NCI-H2107 treated with DMSO at 0.1 percent for 48 hours (cell line): ENCODE measurements at regions not wholly inside any gene's neighbourhood (a gene's known extent, or its start where the extent isn't known, plus 50 kb on each side); places are given as distances from the start of the nearest gene placed in this dataset.
"Not testable (repeated sequence)": the region's sequence is repeated elsewhere in the genome, so short reads cannot be mapped to it uniquely, and the experiment has no call there.

Experiments used
- DNase-seq: peaks from one replicate; lab custom pipeline; 2025; ENCODE audit not compliant: unreplicated experiment; lab: John Stamatoyannopoulos, UW

DNA sequence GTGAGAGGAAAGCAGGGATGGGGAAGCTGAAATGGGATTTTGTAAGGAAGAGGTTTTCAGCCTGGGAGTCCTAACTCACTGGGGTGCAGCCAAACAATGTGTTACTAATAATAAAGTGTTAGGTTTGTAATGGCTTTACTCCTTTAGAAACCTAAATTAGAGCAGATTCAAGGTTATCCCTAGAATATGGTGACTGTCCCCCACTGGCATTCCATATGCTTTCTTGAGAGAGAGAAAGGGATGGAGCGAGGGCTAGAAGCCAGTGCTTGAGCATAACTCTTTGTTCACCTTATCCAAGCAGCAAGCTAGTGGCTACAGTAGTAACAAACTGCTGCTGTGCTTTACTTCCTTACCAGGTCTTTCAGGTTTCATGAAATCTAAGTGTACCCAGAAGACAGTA is 249.1 kb upstream of the PGRMC2 start:
- DNase-seq, result no peak

DNA sequence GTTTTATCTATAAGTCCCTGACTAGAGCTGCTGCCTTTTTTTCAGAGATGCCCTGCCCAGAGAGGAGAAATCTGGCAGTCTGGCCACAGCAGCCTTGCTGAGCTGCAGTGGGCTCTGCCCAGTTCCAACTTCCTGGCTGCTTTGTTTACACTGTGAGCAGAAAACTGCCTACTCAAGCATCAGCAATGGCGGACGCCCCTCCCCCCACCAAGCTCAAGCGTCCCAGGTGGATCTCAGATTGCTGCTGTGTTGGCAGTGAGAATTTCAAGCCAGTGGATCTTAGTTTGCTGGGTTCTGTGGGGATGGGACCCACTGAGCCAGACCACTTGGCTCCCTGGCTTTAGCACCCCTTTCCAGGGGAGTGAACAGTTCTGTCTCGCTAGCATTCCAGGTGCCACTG is 247.9 kb upstream of the PGRMC2 start:
- DNase-seq, result not testable (repeated sequence)

DNA sequence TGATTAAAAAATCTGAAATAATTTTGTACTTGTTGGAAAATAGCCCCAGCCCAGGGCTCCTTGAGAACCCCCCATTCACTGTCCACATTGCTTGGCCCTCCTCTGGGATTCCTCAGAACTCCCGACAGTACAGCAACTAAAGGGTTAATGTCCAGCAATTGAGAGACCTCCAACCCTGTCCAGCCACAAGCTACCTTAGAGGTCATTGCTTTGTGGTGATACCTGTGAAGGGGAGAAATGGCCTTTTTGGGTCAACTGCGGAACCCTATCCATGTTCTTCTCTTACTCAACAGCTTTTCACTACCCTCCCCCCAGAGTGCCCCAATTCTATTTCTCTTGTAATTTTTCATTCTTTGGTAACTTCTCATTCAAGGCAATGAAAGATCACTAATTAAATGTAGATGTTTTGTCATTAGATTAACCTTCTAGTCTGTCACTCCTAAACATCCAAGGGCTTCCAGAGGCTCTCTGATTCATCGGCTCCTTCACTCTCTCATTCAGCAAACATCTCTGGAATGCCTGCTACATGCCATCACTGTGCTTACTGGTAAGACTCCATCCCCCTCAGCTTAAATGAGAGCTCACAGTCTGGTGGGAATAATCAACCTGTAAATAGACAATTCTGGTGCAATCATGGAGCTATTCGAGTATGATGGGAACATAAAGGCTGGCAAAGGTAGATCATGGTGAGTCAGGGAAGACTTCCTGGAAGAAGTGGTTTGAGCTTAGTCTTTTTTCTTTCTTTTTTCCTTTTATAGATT is 241.4 kb upstream of the PGRMC2 start:
- DNase-seq, result no peak

DNA sequence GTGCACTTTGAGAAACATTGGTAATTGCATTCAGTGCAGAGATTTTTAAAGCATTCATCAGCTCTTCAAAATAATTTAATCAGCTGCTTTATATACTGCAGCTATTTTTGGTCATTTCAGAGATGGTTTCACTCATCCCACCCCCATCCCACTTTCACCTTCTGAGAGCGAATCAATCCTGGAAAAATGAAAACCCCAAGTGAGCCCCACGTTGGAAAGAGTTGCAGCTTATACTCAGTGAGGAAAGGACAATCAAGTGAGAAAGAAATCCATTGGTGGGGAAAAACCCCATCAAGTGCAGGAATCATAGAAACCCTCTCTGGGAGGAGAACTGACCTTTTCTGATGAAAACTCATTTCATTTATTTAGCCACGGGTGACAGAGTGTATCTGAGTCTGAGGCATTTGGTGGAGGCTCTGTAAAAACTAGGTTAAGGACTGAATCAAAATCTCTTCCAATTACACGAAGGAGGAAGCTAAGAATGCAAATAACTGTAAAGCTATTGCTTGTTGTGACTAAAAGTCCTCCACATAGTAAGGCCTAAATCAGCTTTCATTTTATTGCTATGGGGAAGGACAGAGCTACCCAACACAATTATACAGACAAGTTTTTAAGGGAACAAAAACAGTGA is 240.4 kb upstream of the PGRMC2 start:
- no peak for DNase-seq

DNA sequence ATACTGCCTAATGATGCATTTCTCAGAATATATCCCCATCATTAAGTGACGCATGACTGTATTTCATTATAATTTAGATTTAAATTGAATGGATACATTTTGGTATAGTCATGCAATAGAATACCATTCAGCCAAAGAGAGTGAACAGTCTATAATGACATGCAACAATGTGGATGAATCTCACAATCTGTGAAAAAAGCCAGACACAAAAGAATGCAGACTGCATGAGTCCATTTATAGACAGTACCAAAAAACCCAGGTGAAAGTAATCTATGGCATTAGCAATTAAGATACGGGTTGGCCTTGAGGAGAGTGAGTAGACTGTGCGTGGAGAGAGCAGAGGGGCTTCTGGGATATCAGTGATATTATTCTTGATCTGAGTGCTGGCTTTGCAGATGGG is 239.7 kb upstream of the PGRMC2 start:
- no peak for DNase-seq

DNA sequence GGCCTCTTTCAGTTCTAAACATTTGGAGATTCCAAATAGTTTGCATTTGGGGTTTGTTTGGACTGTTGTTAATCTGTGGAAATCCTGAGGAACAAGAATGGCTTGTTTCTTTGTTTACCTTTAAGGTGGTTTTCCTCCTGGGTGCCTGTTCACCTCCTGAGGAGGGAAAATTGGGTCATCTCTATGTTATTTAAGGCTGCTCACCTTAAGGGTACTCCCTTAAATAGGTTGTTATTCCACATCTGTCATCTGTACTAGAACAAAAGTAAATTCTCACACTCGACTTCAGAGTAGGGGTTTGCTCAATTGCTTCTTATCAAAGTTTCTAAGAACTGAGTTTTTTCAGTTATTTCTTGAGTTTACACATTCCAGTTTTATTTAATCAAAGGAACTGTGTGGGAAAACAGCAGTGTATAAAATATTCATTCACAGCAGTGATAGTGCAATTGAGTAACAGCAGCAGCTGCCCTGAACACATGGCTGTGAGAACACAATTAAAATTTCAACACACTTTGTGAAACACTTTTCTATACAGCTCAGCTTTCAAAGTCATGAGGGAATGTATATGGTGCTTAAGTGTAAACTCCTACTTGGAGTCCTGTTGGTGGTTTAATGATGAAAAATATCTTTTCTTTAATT is 238.5 kb upstream of the PGRMC2 start:
- no peak for DNase-seq

DNA sequence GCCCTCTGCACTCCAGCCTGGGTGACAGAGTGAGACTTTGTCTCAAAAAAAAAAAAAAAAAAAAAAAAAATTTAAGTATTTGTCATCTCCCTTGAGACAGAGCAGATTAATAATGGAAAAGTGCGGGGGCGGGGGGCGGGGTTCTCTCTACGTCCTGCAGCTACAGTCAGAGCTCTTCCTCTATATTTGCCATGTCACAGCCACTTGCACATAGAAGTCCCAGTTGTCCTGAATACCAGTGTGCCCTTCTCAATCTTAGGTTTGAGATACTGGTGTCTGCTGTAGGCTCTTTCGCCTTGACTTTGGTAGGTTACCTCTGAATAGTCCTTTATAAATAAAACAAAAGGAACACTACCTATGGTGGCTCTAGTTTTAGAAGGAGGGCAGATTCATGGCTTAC is 237.8 kb upstream of the PGRMC2 start:
- no peak for DNase-seq

DNA sequence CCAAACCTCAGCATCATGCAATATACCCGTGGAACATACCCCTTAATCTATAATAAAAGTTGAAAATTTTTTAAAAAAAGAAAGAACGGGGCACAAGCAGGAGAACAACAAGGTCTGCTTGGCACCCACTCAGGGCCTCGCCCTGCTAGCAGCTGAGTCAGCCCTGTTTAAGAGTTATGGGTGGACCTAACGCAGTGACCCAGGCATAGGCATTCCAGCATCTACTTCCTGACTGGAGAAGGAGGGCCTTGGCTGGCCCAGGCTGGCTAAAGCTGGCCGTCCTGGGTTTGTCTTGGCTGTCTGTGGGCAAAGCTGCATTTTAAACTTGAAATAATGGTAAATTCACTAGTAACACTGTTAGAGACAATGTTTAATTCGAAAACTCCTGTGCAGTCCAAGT is 236.7 kb upstream of the PGRMC2 start:
- no peak for DNase-seq

DNA sequence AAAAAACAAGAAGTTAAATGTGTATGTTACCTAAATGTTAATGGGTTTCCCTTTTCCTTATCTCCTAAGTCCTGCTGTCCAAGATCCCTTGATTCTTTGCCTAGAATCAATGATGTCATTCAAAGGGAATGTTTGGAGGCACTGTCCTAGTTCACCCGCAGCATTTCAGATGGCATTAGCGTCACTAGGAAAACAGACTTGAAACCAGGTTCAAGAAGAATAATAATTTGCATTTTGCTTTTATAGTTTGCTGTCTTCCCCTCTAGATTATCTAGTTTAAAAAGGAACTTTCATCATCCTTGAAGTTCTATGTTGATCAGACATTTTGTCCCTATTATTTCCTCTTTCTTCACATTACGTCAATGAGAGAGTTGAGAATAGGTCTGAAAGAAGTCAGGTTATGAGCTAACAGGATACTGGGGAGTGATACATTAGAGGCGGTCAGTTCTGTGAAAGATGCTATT is 234.1 kb upstream of the PGRMC2 start:
- no peak for DNase-seq

DNA sequence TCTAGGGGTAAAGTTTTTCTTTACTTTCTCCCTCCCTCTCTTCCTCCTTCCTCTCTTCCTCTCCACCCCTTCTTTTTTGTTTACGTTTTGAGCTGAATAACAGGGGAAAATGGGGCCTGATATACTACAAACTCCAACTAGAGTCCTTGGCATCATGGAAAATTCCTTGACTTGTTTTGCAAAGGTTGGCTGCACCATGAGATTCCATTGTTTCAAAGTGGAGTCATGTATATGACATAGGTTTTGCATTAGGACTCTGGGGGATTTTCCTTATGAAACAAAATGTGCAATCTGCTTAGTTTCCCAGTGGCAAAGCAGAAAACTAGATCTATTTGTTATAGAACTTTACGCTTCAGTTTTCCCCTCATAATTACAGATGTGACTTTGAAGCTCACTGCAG is 233.5 kb upstream of the PGRMC2 start:
- no peak for DNase-seq

DNA sequence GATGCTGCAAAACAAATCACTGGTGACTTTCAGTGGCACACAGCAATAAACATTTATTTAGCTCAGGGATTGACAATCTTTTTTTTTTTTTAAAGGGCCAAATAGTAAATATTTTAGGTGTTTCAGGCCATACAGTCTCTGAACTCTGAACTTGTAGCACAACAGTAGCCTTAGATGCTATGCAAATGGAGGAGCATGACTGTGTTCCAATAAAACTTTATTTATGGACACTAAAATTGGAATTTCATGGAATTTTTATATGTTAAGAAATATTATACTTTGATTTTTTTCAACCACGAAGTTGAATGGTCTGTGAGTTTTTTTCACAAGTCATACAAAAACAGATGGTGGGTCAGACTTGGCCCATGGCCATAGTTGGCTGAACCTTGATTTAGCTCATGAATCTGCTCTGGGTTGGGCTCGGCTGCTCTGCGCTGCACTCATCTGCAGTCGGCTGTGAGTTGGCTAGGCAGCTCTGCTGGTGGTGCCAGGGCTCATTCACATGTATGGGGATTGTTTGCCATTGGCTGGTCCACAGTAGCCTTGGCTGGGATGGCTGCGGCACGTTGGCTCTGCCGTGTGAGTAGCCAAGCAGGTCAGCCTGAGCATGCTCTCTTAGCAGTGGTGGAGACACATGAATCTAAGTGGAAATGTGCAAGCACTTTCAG is 231.7 kb upstream of the PGRMC2 start:
- no peak for DNase-seq

DNA sequence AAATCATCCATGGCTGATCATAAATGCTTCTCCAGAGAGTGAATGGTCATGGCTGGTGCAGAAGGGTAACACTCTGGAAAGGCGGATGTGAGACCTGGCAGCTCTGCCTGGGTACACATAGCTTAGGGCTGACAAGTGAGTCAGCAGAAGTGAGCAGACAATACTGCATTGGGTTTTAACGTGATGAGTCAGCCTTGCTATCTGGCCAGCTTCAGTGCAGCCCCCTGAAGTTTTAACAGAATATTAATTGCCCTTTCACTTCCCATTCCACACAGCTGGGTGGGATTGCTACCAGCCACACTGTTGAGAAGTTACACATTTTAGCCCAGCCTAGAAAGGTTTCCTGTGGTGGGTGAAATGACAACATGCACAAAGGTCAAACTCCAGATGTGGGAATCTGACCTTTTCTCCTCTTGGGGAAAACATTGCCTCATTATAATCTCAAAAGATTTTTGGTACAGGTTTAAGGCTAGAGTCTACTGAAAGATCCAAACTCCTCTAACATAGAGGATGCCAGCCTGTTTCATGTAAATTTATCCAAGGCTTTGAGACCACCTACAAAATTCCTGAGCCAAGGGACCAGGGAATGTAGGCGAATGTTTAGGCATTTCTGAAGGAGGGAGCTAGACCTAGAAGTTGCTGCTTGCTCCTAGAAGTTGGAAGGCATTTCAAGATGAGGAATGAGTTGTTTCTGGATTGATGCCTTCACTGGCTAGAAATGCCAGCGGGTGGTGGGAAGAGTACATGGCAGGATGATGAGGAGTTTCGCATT is 230.3 kb upstream of the PGRMC2 start:
- no peak for DNase-seq

DNA sequence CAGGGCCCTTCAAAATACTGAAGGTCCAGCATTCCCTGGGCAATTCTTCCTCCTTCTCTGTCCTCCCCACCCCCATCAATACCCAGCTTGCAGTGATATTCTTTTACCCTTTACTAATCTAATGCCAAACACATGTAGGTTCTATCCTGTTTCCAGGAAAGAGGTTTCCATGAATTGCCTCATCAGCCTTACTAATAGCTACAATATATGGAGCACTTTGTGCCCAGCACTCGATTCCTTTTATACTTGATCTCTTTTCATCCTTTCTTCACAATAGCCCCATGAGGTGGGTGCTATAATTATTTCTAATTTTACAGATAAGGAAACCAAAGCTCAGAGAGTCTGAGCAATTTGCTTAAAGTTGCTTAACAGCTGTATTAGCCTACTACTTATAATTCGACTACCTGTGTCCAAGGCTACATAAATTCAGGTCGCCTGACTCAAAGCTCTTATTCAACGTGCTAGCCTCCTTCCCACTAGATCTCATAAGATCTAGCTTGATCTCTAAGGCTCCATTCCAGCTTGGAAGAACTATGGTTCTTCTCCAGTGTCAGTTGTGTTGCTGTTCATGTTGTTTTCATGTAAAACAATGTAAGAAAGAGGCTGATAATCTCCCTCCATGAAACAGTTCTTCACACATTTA is 229.6 kb upstream of the PGRMC2 start:
- no peak for DNase-seq

DNA sequence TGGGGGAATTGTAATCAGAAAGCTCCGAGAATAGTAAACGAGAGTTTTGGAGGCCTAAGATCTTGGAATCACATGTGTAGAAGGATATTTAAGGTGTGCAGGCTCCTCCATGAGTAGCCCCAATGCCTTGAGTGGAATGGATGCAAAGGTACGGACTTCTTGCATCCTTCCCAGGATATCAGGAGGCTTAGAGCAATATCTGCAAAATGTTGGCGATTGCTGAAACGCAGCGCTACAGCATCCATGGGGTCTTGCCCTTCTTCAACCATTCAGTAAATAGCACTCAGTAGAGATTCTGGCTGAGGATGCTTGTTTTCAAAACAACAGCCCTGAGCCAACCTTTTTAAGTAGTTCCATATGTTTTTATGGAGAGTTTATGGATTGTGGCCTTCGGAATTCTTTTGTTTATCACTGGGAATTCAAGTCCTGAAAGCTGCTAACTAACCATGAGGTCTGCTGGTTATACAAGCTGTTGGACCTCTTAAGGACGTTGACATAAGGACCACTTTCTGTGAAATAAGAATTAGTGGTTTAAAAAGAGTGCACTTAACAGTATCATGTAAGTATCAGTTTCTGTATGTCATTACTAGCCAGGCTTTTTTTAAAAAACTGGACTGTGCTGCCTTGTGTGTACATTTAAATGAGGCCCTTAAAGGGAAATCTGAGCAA is 228.8 kb upstream of the PGRMC2 start:
- DNase-seq, result peak; percentile 60

DNA sequence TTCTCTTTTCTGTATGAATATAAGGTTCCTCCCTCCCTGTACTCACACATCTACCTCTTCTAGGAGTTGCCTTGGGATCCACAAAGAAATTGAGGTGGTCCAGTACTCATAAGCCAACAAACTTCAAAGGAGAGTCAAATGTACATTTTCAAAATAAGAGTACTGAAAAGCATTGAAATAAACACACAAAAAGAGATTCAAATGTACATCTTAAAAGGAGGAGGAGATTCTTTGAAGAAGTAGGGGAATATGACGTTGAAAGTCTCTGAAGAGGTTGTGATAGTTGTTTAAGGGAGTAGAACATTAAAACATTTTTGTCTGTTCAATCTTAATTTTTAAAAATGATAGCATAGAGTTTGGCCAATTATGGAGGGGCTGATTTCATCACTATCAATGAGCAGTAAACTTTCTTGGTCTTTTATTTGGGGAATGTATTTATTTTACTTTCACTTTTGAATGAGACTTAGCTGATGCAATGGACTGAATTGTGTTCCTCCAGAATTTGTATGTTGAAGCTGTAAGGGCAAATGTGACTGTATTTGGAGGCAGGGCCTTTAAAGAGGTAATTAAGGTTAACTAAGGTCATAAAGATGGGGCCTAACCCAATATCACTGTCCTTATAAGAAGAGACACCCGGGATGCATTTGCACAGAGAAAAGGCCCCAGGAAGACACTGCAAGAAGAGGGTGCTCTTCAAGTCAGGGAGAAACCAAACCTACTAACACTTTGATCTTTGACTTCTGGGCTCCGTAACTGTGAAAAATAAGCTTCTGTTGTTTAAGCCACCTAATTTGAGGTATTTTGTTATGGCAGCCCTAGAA is 226.3 kb upstream of the PGRMC2 start:
- no peak for DNase-seq

DNA sequence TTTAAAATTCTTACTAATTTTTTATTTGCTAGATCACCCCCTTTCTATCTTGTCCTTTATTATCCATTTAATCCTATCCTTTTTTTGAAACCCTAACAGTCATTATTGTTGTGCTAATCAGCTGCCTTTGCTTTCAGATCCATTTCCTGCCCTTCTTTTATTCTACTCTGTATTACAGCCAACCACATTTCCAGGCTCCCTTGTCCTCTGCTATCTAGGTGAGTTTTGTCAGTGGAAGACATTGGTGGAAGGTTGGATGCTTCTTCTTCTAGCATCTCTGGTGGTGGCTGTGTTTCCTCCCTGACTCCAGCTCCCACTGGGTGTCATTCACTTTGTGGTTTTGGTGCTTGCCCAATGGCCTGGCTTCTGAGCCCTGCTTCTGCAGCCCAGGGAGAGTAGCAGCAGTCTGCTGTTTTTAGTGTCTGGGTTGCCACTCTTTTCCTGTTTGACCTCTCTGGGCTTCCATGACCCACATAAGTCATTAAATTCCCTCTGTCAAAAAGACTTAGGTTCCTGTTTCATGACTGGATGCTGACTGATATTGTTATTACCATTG is 225.2 kb upstream of the PGRMC2 start:
- DNase-seq, result no peak

DNA sequence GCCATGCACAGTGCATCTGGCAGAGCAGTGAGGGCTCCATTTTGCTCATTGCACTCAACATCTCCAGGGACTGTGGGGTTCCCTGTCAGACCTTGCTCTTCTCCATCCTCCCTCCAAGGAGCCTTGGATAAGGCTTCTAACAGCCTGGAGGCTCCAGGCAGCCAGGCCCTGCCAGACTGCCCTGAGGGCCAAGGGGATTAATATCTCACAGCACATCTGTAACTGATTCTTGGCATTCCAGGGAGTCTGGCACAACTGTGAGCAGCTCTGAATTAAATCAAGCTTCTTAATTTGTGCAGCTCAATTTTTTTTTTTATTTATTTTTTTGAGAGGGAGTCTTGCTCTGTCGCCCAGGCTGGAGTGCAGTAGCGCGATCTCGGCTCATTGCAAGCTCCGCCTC is 224.5 kb upstream of the PGRMC2 start:
- no peak for DNase-seq

DNA sequence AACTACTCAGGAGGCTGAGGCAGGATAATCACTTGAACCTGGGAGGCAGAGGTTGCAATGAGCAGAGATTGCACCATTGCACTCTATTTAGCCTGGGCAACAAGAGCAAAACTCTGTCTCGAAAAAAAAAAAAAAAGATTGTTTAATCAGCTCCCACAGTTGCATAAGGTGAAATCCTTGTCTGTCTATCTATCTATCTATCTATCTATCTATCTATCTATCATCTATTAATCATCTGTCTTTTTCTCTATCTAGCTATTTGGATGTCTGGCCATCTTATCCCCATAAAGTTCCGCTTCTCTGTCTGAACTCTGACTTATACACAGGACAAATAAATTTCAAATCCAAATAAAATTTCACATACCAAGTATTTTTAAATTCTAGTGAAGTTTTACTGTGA is 223.2 kb upstream of the PGRMC2 start:
- DNase-seq, result no peak
